ENCODE measurements at regions not wholly inside any gene's neighbourhood (a gene's known extent, or its start where the extent isn't known, plus 50 kb on each side); places are given as distances from the start of the nearest gene placed in this dataset.
A peak's percentile ranks its signal among the peaks of the same experiment; 100 is the strongest.

DNA sequence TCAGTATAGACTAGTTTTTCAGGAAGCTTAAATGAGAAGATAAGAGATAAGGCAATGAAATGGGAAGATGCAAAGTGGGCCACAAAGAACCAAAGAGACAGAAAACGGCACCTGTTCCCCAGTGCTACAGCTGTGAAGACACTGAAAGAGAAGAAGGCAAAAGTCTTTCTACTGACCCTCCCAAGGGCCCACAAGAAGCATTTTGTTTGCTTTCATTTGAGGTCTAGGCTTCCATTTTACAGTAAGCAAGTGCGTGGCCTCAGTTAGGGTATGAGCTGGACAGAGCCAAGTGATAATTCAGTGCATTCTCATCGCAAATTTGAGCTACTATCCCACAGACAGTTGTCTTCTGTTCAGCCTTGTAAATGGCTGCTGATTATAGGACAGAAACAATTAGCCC is 53.4 kb upstream of the STK17B start:
- DNase-seq = no peak
- no peak for ATAC-seq
- intact Hi-C loops (cut with micrococcal nuclease) = no loop called here

GRCh38 chr2:196225213-196225612 is 53.8 kb upstream of the STK17B start:
- no peak for DNase-seq
- intact Hi-C loops (cut with micrococcal nuclease) = no loop called here
- ATAC-seq = no peak

DNA sequence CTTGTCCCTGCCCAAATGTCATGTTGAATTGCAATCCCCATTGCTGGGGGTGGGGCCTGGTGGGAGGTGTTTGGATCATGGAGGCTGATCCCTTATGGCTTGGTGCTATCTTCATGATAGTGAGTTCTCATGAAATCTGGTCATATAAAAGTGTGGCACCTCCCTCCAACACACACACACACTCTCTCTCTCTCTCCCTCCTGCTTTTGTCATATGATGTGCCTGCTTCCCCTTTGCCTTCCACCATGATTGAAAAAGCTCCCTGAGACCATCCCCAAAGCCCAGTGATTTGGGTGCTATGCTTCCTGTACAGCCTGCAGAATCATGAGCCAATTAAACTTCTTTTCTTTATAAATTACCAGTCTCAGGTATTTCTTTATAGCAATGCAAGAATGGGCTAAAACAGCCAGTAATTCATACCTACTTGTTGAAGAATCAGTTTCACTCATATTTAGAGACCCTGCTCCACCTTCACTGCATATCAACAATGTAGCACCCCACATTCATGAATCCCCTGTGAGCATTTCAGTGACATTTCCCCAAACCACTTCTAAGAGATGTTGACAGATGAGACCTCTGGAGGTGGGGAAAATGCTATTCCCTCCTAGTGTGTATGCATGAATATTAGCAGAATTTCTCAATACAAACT is 54.8 kb upstream of the STK17B start:
- intact Hi-C loops (cut with micrococcal nuclease) = no loop called here

GRCh38 chr2:196226707-196227065 is 55.3 kb upstream of the STK17B start:
- no peak for DNase-seq
- intact Hi-C loops (cut with micrococcal nuclease) = no loop called here
- no peak for ATAC-seq

More for the DNA sequence above, 54.8 kb upstream of the STK17B start:
- ATAC-seq = no peak
- no peak for DNase-seq

GRCh38 chr2:196229013-196229412 is 57.6 kb upstream of the STK17B start:
- intact Hi-C loops (cut with micrococcal nuclease) = no loop called here
- DNase-seq (no peak), ATAC-seq (no peak)

GRCh38 chr2:196230061-196230854 is 58.9 kb upstream of the STK17B start:
- ATAC-seq (no peak), DNase-seq (no peak)
- intact Hi-C loops (cut with micrococcal nuclease) = no loop called here

DNA sequence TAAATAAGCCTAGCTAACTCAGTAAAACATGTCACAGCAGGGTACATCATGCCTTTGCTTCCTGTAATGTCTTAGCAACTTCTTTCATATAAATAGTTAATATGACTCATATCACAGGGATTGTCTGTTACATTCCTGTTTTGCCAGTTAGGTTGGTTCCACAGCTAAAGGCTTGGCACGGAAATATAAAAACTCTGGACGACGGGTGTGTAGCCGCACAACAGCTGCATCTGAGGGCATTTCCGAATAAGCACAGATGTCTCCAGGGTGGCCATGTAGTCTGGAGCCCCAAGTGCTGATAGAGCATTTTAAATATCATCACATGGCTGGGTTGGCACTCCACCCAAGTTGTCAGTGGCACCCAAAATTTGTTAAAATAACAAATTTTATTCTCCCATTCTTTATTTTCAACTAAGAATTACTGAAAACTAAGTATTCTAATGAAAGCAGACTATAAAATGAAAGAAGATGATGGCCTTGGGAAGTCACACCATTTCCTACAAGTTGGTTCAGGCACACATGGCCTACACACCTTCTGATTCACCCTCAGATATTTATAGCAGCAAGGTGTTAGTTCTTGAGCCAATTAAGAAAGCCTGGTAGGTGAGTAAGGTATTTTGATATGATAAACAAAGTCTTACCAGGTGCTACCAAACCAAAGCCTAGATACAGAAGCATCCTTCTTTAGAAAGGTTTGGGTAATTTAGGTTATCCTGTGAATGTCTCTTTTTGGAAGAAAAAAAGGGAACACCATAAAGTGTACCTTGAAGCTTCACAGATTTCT is 61.8 kb upstream of the STK17B start:
- intact Hi-C loops (cut with micrococcal nuclease) = no loop called here
- DNase-seq (no peak), ATAC-seq (peak; percentile 78)

DNA sequence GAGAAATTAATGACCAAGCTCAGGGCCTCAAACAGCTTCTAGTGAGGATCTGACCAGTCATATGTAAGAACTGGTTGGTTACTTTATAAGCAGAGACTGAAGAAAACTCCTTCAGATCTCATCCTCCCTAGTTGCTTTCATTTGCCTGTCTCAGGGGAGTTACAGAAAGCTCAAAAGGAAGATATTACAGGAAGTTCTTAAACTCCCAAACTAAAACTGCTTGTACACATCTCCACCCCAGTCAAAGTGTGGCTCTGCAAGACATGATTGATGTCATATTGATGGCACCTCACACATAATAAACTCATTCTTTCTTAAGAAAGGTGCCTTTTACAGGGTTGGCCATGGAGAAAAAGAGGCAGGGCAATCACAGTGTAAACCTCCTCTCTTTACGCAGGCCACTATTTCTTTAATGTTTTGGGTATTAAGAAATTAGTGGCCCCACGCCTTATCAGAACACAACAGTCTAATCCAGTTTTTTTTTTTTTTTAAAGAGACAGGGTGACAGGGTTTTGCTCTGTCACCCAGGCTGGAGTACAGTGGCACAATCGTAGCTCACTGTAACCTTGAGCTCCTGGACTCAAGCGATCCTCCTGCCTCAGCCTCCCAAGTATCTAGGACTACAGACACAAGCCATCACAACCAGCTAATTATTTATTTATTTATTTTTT is 62.6 kb upstream of the STK17B start:
- DNase-seq (no peak), ATAC-seq (peak; percentile 40)
- intact Hi-C loops (cut with micrococcal nuclease) = no loop called here

DNA sequence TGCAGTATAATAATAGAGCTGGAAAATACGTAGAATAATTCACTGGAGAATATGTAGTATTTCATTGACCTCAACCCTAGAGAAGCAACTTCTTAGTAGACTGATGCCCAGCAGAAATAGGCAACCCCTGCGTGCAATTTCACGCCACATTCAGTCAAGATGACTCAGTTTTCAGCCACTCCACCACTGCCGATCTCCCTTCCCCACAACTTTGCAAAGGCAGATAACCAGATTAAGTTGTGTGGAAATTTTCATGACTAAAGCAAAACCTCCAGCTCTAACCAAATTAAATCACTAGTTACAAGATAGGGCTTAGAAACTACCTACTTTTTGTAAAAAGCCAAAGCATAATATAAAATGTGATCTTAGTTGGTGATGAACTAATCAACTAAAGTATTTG is 63.3 kb upstream of the STK17B start:
- intact Hi-C loops (cut with micrococcal nuclease) = no loop called here

DNA sequence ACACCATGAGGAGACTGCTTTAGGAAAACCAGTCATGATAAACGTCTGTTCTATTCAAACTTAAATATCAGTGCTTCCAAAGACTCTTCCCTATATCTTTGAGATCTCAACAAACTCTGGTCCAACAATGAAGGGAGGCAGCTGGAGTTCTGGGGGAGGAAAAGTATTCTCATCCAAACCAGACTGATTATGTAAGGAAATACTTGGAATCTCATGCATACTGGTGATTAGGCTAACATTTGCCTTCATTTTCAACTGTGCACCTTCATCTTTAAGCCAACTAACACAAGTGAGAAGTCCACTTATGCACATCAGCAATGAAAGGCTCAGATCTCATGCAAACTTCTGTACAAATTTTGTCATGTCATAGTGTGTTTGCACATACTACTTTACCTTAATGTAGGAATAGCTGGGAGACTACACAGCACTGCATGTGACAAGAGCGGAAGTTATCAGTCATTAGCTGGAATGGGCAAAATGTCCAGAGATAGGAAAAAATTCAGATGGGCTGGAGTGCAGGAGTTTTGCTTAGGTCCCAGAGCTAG is 67.5 kb upstream of the STK17B start:
- intact Hi-C loops (cut with micrococcal nuclease) = no loop called here
- no peak for DNase-seq
- ATAC-seq = no peak

More for the DNA sequence above, 63.3 kb upstream of the STK17B start:
- ATAC-seq (no peak), DNase-seq (no peak)

- peak; percentile 55 for DNase-seq
- ATAC-seq = peak; percentile 84
- intact Hi-C loops (cut with micrococcal nuclease) = no loop called here
Measured at GRCh38 chr2:196239622-196240587, 68.5 kb upstream of the STK17B start.

DNA sequence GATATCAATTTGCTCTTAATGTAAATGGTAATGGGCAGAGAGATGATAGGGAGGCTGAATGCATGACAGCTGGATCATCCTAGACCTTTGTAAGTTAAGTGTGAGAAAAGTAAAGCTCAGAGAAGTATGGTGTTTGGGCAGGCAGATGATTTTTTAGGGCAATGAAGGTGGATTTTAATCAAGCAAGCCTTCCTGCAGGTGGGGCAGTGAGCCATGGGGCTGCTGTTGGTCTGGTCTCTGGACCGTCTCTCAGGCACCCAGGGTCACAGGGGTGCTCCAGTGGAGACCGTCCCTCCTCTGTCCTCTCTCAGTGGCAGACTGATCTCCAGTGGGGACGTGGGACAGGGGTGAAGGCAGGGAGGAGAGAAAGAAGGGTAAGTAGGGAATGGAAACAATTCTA is 69.8 kb upstream of the STK17B start:
- intact Hi-C loops (cut with micrococcal nuclease) = no loop called here
- ATAC-seq (no peak), DNase-seq (no peak)

DNA sequence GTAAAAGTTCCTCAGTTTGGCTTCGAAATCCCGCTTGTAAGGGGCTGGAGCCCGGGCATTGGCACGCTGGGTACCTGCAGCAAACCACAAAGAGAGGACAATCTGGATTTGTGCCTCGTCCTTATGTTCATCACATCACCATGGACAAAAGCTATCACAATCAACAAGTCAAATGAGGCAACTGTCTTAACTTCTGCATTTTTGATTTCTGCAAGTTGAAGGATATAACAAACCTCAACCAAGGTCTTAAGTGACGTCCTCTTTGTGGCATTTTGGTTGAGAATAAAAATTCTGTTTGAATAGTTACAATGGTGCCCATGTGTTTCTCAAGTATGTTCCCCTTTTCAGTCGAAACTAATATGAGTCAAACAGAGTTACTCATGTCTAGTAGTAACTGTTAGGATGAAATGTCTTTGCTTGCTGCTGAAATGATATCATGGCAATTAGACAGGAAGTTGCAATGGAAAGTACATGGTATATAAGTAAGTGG is 70.8 kb upstream of the STK17B start:
- DNase-seq = no peak
- ATAC-seq = peak; percentile 59
- intact Hi-C loops (cut with micrococcal nuclease) = no loop called here

DNA sequence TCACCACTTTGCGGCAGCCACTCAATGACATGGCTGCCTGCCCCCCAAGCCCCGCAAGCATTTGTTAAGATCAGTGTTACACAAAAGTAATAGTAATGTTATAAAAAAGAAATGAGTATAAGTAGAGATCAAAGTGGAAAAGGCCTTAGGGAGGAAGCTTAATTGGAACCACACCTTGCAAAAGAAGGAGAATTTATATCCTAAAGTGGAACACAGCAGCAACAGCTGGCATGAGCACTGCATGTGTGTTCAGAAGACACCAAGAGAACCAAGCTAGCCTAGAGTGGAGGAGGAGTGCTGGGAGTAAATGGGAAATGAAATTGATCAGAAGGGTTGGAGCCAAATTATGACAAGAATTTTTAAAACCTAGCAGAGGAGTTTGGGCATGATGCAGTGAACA is 73.1 kb upstream of the STK17B start:
- intact Hi-C loops (cut with micrococcal nuclease) = no loop called here
- no peak for ATAC-seq
- no peak for DNase-seq

DNA sequence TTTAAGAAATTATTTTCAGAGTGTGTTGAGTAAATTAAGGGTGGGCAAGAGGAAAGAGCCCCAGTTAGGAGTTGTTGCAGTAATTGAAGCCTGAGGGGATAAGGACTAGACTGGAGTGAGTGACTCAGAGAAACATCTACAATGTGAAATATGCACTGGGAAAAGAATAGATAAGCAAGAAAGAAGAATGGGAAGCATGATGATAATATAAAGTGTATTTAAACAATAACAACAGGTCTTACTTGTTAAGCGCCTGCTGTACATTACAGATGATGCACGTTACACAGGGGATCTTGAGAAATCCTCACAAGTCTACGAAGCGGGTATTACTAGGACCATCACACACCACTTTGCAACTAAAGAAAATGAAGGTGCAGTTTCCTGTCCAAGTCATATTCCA is 73.6 kb upstream of the STK17B start:
- DNase-seq (no peak), ATAC-seq (no peak)
- intact Hi-C loops (cut with micrococcal nuclease) = no loop called here

DNA sequence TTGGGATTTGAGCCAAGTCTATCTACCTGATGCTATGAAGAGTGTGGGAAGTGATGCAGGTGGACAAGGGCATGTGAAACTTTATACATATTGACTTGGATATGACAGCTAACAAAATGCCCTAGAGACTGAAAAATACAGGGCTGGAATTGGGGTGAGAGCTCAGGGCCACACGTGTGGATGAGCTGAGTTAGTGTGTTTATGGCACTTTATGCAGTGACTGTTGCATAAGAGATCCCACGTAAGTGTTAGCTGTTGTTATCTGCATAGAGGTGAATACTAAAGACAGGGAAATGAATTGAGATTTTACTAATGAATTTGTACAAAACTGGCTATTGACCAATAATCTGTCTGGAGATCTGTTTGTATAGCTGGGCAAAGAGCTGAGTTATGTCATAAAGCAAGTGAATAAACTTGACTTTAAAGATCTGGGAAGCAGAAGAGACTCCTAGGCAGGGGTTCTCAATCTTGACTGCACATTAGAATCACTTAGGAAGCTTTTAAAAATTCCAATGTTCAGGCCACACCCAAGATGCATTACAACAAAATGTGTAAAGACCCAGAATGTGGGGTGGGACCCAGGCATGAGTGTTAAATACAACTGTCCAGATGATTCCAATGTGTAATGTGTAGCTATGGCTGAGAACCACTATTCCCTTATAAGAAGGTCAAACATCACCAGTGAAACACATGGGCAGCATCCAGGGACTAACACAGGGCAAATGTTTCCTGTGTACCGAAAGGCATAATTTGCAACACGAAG is 74.2 kb upstream of the STK17B start:
- ATAC-seq (no peak), DNase-seq (no peak)
- intact Hi-C loops (cut with micrococcal nuclease) = no loop called here

GRCh38 chr2:196247114-196247975 is 76.0 kb upstream of the STK17B start:
- DNase-seq (no peak), ATAC-seq (peak; percentile 78)
- intact Hi-C loops (cut with micrococcal nuclease) = no loop called here
